C4-2B (cell line): ENCODE measurements at regions not wholly inside any gene's neighbourhood (a gene's known extent, or its start where the extent isn't known, plus 50 kb on each side); places are given as distances from the start of the nearest gene placed in this dataset.

ENCODE experiments used
- ZFX ChIP-seq: fragments of 450-650 bp; IDR thresholded peaks from 2 replicates; pipeline ENCODE4 v1.6.1; 2017
- TF ChIP-seq, protein P1 (sequence below): fragments of 450-650 bp; conservative IDR thresholded peaks from 2 replicates; pipeline ENCODE4 v1.5.1; 2017; ENCODE audit warnings: mild to moderate bottlenecking

DNA sequence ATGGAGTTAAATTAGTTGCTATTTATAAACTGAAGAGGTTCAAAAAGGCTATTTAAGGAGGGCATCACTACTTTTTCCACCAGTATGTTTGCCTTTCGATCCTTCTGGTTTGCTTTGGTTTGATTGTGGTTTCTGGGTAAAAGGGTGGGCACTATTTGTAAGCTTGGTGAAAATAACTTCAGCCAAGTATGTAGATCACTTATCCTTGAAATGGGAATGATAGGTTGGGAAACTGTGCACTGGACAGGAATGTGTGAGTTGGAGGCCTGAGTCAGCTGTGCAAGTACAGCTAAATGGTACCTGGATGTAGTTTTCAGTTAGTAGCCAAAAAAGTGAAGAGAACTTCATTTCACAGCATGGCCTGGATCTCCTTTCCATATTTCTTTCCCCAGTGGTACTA, 466.2 kb downstream of the ENC1 start:
- TF ChIP-seq, protein P1, sequence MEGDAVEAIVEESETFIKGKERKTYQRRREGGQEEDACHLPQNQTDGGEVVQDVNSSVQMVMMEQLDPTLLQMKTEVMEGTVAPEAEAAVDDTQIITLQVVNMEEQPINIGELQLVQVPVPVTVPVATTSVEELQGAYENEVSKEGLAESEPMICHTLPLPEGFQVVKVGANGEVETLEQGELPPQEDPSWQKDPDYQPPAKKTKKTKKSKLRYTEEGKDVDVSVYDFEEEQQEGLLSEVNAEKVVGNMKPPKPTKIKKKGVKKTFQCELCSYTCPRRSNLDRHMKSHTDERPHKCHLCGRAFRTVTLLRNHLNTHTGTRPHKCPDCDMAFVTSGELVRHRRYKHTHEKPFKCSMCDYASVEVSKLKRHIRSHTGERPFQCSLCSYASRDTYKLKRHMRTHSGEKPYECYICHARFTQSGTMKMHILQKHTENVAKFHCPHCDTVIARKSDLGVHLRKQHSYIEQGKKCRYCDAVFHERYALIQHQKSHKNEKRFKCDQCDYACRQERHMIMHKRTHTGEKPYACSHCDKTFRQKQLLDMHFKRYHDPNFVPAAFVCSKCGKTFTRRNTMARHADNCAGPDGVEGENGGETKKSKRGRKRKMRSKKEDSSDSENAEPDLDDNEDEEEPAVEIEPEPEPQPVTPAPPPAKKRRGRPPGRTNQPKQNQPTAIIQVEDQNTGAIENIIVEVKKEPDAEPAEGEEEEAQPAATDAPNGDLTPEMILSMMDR, result no peak
- no peak for TF ChIP-seq ZFX
